Cerebellar cortex (tissue), 1 donor: ENCODE measurements at regions not wholly inside any gene's neighbourhood (a gene's known extent, or its start where the extent isn't known, plus 50 kb on each side); places are given as distances from the start of the nearest gene placed in this dataset.
A peak's percentile ranks its signal among the peaks of the same experiment; 100 is the strongest.
"Not testable (repeated sequence)": the region's sequence is repeated elsewhere in the genome, so short reads cannot be mapped to it uniquely, and the experiment has no call there.

Source experiments
- DNase-seq: peaks from one replicate; pipeline ENCODE4 v3.0.0-alpha.2; 2015; ENCODE audit warnings: low spot score

DNA sequence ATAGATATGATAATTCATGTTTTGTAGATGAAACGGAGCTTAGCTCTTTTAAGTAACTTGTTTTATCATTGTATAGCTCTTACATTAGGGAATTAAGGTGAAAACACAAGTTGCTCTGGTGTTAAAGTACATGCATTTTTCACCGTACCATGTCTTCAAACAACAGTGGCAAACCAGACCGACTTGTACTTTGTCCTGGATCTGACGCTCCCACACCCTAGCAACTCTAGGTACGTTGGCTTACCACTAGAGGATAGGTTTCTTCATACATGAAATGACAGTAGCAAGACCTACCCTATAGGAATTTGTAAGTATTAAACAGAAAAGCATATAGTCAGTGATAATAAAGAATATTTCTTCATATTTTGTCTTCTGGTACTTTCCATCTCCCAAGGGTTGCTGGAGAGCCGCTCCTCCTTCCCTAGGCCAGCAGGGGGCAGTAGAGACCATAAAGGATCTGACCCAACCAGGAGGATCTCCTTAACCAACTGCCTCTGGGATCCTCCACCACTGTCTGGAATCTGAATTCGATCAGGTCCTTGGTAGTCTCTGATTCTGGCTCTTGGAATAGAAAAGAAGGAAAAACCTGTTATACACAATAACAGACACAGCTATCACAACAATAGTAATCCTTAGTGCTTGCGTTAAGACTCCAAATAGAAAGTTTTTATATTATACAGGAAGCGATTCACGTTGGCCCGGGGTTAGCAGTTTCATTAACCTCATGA lies 136.7 kb downstream of the CAVIN4 start:
- peak; percentile 47 for DNase-seq

DNA sequence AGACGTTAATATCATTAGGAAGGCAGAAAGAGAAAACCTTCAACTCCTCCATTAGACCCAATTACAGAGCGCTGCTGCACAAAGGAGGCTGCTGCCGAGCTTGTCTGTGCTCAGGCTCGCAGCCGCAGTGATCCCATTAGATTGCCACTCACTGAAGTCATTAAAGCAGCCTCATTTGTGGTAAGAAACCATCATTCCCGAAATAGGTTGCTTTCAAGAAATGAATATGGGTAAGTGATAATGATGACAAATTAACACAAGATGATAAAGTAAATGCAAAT lies 137.2 kb downstream of the CAVIN4 start:
- DNase-seq: no peak

DNA sequence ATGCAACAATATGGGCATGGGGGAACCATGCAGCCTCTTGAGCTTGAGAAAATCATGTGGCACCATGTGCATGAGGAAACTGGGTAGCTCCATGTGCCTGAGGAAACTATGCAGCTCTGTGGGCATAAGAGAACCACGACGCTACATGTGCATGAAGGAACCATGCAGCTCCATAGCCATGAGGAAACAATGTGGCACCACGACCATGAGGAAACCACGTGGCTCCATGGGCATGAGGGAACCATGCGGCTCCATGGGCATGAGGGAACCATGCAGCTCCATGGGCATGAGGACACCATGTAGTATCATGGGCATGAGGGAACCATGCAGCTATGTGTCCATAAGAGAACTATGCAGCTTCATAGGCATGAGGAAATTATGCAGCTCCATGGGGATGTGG lies 140.8 kb downstream of the CAVIN4 start:
- DNase-seq: no peak

DNA sequence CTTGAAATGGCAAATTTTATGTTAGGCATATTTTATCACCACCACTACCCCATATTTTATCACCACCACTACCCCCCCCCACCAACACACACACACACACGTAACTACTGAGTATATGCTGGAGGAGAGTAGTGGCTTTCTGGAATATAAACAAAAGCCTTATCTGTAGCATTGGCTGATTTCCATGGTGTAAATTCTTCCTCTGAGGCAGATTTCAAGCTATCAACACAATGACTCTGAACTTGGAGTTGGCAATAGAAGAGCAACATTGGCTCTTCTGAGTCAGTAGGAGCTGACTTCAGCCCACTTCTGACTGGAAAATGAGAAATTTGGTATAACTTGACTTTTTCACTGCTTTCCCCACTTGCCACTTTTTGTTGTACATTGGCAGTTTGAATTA lies 143.0 kb downstream of the CAVIN4 start:
- DNase-seq: no peak

DNA sequence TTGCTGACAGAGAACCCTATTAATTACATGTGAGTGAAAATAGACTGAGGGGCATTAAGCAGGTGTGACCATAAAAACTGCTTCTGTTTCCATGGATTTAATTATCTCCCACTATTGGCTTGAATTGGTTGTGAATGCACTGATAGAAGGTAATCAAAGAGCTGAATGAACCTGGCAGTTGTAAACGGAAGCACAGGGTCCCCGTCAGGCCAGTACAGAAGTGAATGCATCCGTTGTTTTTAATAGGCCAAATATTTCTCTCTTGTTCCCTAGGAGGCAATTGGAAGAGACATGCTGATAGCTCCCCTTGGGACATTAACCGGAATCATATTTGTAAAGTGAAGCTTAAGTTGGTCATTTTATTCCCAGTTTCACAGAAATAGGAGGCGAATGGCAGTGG lies 147.0 kb downstream of the CAVIN4 start:
- no peak for DNase-seq

DNA sequence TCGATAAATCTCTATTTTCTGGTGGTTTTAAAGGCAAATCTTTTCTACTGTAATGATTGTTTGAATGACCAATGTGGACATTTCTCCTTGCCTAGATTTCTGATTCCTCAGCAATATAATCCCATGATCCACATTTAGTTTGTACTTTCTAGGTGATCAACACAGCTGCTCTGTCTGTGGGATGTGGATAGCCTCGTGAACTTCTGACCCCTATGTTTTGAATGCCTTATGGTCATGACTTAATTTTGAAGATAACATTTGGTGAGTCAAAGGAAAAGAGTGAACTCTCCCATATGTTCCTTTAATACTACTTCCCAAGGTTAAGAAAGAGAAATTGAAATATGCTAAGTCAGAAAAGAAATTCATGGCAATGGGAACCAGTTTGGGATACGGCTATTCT lies 147.5 kb downstream of the CAVIN4 start:
- no peak for DNase-seq

DNA sequence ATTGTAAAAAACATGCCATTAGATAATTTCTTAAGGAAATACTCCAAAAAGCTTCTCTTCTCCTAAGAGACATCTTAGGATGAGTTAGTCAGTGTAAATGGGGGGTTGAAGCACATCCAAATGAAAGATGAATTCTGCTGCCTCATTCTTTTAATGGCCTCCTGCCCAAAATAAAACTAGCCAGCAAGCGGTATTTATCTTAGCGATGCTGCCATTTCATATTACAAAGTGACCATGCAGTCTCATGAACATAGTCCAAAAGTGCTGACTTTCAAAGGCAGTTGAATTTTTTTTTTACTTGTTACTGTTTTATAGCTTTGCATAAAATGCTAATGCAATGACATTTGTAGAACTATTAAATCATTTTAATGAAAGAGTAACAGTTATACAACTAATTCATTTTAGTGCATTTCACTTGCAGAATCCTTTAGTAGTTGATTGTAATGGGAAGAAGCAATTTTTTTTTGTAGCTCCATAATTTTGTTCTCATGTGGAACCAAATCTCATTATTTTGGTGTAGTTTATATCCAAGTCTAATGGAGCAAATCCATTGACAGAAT lies 151.5 kb downstream of the CAVIN4 start:
- DNase-seq: no peak

DNA sequence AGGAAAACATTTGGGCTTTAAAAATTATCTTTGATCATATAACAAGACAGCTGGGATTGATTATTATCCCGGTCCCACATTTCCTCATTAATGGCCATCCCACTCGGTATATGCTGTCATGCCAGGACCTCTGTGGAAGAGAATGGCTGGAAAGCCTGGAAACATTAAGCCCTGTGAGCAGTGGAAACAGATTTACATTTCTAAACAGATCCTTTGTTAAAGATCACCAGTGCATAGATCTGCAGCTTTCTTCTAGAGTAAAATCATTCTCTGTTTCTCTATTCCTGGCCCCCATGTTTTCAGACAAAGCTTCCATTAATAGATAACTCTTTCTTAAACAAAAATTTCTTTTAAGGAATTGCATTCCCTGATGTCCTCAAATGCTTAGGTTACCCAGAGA lies 152.2 kb downstream of the CAVIN4 start:
- DNase-seq: no peak

DNA sequence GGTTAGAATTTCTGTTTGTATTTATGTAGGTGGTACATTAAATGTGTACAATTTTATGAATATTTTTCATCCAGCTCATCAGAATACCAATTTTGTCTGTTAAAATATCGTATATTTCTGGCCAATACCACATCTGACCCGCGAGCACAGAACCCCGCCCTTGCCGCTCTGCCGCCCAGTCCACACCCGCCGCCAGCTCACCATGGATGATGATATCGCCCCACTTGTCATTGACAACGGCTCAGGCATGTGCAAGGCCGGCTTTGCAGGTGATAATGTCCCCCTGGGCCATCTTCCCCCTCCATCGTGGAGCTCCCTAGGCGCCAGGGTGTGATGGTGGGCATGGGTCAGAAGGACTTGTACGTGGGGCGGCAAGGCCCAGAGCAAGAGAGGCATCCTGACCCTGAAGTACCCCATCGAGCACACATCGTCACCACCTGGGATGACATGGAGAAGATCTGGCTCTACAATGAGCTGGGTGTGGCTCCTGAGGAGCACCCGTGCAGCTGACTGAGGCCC lies 153.2 kb downstream of the CAVIN4 start:
- DNase-seq: no peak

DNA sequence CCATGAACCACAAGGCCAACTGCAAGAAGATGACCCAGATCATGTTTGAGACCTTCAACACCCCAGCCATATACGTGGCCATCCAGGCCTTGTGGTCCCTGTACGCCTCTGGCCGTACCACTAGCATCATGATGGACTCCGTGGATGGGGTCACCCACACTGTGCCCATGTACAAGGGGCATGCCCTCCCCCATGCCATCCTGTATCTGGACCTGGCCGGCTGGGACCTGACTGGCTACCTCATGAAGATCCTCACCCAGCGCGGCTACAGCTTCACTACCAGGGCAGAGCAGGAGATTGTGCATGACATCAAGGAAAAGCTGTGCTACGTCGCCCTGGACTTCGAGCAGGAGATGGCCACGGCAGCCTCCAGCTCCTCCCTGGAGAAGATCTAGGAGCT lies 153.7 kb downstream of the CAVIN4 start:
- DNase-seq: no peak

DNA sequence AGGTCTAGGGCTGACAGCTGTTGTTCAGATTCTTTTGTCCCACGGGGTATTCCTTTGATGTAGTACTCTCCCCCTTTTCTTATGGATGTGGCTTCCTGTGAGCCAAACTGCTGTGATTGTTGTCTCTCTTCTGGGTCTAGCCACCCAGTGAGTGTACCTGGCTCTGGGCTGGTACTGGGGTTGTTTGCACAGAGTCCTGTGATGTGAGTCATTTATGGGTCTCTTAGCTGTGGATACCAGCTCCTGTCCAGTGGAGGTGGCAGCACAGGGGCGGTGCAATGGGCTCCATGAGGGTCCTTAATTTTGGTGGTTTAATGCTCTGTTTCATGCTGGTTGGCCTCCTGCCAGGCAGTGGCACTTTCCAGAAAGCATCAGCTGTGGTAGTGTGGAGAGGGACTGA lies 161.3 kb downstream of the CAVIN4 start:
- DNase-seq: no peak

DNA sequence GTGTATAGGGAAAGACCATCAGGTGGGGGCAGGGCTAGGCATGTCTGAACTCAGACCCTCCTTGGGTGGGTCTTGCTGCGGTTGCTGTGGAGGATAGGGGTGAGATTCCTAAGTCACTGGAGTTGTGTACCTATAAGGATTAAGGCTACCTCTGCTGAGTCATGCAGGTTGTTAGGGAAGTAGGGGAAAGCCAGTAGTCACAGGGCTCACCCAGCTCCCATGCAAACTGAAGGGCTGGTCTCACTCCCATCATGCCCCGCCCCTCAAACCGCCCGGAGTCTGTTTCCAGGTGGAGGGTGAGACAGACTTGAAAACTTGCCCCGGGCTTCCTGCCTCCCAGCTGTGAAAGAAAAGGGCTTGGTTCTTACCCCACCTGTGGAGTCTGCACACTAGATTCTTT lies 161.8 kb downstream of the CAVIN4 start:
- DNase-seq: no peak

DNA sequence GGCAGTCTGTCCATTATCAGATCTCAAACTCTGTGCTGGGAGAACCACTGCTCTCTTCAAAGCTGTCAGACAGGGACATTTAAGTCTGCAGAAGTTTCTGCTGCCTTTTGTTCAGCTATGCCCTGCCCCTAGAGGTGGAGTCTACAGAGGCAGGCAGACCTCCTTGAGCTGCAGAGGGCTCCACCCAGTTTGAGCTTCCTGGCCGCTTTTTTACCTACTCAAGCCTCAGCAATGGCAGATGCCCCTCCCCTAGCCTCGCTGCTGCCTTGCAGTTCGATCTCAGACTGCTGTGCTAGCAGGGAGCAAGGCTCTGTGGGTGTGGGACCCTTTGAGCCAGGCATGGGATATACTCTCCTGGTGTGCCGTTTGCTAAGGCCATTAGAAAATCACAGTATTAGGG lies 171.1 kb downstream of the CAVIN4 start:
- DNase-seq: not testable (repeated sequence)

DNA sequence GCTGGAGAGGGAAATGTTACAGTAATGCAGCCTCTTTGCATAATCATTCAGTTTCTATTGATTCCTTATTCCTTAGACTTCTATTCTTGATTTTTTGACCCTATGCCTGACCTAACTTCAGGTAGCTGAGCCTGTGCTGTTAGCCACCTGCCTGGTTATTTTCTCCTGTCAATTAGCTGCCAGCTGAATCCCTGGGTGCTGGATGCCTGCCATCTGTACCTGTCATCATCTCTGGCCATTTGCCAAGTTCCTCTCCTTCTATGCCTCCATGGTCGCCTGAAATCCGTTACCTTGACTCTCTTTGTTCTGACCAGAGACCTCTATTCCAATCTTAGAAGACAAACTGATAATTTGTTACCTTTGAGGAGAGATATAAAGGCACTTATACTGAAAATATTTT lies 178.3 kb downstream of the CAVIN4 start:
- peak; percentile 2 for DNase-seq

DNA sequence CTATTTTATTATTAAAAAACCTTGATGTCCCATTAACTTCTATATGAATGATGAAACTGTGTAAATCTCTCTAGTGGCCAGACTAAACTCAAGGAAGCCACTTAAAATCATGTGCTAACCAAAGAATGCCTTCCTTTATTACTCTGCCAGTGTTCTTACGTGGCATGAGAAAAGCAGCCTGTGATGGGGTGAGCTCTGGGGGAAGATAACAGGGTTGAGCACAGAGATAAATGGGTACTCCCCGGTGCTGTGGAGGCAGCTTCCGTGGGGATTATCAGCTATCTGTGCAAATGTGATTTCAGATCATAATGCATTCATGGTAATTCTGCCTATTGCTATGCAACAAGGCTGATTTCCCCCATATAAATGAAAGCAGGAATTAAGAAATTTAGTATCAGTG lies 181.3 kb downstream of the CAVIN4 start:
- no peak for DNase-seq

DNA sequence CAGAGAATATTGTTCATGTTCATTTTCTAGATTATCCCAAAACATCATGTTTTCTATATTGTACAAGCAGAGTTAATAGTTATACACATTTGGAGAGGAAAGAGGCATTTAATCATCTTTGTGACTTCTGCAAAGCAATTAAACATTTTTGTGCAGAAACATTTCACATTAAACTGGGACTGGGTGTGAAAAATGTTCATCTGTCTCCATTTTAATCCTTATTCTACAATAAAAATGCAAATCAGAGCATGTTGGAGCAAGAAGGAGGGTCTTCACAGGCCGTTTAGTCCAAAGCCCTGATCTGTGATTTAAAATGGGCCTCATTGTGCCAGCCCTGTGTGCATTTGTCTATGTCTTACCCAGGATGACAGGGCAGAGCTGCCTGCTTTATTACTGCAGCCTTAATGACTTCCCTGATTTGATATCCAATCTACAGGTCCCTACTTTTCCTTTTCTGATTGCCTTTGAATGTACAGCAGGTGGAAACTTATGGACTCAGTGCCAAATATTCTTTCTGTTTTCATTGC lies 183.5 kb downstream of the CAVIN4 start:
- no peak for DNase-seq

DNA sequence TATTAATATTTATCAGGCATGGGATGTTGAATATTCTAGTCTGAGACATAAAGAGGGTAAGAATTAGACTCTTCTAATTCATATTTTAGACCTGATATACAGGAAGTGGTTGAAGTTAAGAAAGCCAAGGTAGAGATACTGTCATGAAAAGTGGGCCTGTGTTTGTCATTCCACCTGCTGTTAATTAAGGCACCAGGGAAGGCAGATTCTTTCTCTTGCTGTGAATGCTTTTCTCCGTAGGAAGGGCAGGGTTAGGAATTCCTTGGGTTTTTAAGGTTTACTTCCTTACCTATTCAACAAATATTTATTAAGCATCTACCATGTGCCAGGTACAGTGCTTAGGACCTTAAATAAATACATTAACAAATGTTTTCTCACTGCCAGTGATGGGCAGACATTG lies 196.4 kb downstream of the CAVIN4 start:
- no peak for DNase-seq

DNA sequence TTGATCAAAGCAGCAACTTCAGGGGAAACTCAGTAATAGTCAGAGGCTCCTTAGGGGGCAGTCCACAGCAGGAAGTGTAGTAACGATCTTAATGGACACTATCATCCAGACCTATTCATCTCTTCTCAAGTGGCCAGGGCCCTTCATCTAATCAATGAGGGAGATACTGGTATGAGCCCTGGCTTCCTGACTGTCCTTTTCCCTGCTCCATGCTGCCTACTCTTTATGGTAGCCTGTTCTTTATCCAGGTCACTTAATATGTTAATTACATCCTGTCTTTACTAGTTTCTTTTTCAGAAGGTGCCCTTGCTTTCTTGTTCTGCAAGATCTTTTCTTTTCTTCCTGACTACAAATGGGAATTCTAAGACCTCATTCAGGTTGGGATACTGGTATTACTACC lies 197.1 kb downstream of the CAVIN4 start:
- no peak for DNase-seq

DNA sequence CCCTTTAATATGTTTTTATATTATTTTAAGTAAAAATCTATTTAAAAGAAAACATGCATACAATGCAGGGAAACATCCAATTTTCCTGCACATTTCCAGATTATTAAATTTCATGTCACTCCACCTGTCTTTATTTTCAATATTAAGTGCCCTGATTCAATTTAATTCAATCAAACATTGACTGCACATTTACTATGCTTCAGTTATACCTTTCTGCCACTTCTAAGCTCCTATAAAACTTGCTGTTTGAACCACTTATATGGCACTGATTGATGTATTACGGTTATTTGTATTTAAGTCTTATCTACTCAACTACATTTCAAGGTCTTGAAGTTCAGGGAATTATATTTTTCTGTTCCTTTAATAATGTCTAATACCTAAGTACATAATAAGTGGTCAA lies 198.0 kb downstream of the CAVIN4 start:
- no peak for DNase-seq

DNA sequence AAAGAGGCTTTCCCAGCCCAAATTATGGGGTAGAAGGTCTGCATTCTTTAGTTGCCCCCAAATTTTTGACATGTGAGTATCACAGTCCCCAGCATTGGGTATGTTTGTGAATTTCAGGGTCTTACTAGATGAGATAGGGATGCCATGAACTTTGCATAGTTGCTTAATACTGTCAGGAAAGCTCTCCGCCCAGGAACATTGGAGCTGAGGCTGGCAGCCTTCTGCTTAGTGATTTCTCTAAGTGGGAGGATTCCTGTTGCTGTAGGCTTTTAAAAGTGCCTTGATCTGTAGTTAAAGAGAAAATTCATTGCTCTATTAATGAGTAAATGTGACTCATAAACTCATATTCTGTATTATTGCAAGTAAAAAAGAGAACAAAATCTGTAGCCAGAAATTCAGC lies 206.9 kb downstream of the CAVIN4 start:
- no peak for DNase-seq

DNA sequence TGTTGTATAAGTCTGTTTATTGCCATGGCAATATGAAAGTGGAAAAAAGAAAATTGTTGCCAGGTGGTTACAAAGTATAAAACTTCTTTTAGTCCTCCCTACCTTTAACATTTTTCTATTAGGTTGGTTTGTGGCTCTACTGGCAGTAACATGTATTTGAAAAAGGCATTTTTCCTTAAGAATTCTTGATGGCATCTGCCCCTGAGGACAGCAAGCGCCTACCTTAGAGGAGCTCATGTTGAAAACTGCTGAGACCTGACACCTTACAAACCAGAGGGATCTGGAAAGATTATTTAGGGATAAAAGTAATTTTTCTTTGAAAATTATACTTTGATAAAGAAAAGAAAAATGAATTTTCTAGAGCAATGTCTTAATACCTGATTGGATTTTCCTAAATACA lies 208.1 kb downstream of the CAVIN4 start:
- no peak for DNase-seq

DNA sequence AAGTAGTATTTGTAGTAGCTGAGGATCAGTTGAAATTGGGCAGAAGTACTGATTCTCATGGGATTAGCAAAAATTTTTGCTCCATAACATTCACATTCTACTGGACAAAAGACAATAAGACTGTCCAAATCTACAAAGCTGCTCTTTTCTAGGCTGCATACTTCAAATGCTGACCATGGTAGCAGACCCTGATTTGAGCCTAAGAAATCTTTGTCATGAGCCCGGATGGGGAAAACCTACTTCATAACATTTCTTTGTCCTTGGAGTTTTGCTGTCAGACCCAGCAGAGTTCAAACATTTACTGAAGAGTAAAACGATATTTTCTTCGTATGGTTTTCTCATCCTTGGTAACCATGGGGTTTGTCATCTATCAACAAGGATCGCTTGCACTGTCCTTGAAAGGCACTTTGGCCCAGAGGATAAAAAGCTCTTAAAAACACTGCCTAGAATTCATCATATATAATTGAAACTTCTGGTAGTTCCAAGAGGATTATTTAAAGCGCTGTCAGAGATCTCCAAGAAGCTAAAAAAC lies 216.9 kb downstream of the CAVIN4 start:
- DNase-seq: no peak

DNA sequence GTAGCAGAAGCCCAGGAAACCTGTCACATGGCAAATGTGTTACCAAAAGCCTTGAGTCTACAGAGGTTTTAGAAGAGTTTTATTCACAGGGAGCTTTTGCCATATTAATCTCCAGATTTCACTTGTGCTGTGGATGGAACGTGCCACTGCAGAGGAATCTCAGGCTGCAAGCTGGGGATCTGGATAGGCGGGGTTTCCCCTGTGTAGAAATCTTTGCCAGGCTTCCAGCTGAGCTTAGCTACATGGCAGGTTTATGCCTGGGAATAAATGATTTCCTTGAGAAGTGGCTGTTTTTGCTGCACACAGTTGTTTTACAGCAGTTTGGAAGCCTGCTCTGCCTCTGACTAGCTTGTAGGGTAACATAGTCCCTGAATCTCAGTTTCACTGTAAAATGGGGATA lies 224.6 kb upstream of the PLPPR1 start:
- DNase-seq: no peak

DNA sequence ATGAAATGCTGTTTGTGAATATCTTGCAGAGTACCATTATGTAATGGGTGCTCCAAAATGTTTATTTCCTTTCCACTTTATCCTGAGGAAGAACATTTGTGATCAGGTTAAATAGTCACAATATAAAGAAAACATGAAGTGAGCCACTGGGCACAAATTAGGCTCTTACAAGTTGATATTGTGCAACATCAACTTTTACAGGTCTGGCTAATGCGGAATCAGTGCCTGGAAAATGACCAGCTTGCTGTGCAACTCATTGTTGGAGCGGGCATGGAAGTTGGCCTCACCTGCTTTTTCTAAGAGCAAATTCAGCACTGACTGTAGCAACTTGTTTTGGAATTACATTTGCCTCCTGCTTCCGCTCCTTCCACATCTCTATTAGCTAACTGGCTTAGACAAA lies 216.9 kb upstream of the PLPPR1 start:
- no peak for DNase-seq
